Naive thymus-derived CD8-positive, alpha-beta T cell (primary cell): ENCODE measurements at regions not wholly inside any gene's neighbourhood (a gene's known extent, or its start where the extent isn't known, plus 50 kb on each side); places are given as distances from the start of the nearest gene placed in this dataset.

Experiments used
- ATAC-seq, 2 donors: fragments of 150-1000 bp; cut with Tn5 transposase in 1 of 2; sonication (Bioruptor Pico), chemical (Tn5 transposase) in 1 of 2; 1 replicate in 1 of 2; 2 replicates in 1 of 2; pipeline ENCODE4 v1.10.0; 2021; ENCODE audit warnings: mild to moderate bottlenecking in 2 of 2, moderate library complexity in 2 of 2
- POLR2A ChIA-PET: fragments of 350-600 bp; sonication (Branson Sonifier 250); formaldehyde crosslinking; loops from one replicate; lab custom pipeline; 2021; ENCODE audit warnings: antibody characterized with exemption; lab: Charles Lee
- DNase-seq, 10 donors: peaks; one replicate each; pipeline versions ENCODE4 v3.0.0 to v3.0.0-alpha.2; 2020 to 2022
- H3K27ac Mint-ChIP-seq, 10 donors: one replicate each; pipeline ENCODE4 v1.8.0; 2020 to 2022; ENCODE audit warnings: mild to moderate bottlenecking in 10 of 10, mixed read lengths in 10 of 10, moderate library complexity in 4 of 10, inconsistent platforms in 1 of 10
- H3K27me3 Mint-ChIP-seq, 5 donors: one replicate each; pipeline ENCODE4 v1.8.0; 2021 to 2022; ENCODE audit warnings: mixed read lengths in 5 of 5
- H3K36me3 Mint-ChIP-seq, 3 donors: one replicate each; pipeline ENCODE4 v1.8.0; 2020 to 2022; ENCODE audit warnings: mixed read lengths in 3 of 3, mild to moderate bottlenecking in 2 of 3, inconsistent platforms in 1 of 3
- H3K4me1 Mint-ChIP-seq, 4 donors: one replicate each; pipeline ENCODE4 v1.8.0; 2021 to 2022; ENCODE audit warnings: mixed read lengths in 4 of 4
- H3K4me3 Mint-ChIP-seq, 10 donors: one replicate each; pipeline ENCODE4 v1.8.0; 2020 to 2022; ENCODE audit warnings: mild to moderate bottlenecking in 10 of 10, mixed read lengths in 10 of 10, moderate library complexity in 6 of 10, inconsistent platforms in 1 of 10
- H3K9me3 Mint-ChIP-seq, 9 donors: one replicate each; pipeline ENCODE4 v1.8.0; 2020 to 2022; ENCODE audit warnings: mixed read lengths in 9 of 9, mild to moderate bottlenecking in 3 of 9, inconsistent platforms in 1 of 9, moderate library complexity in 1 of 9

DNA sequence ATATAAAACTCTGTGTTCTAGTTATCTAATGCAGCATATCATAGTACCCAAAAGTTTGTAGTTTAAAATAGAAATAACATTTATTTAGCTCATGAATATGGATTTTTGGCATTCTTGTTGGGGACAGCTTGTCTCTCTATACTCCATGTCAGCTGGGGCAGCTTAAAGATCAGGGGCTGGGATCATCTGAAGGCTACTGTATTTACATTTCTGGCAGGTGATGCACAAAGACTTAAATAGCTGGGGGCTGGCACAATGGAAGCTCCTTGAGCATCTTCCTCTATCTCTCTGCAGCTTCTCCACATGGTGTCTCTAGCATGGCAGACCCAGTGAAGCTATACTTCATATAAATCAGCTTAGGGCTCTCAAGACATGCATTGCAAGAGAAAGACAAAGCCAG is 55.6 kb upstream of the DAB1 start:
- no peak overlapping the region for H3K27ac Mint-ChIP-seq
- H3K4me1 Mint-ChIP-seq = no peaks in the 10 kb centered on the region
- ATAC-seq = no peak
- no peak for DNase-seq
- peaks cover 0 to 7% (median 2%) of the 10 kb centered on the region in 5 donors for H3K27me3 Mint-ChIP-seq
- no peaks in the 10 kb centered on the region for H3K36me3 Mint-ChIP-seq
- H3K4me3 Mint-ChIP-seq = no peak overlapping the region
- POLR2A ChIA-PET = no interaction called here
- peaks cover 0 to 10% (median 0%) of the 10 kb centered on the region in 9 donors for H3K9me3 Mint-ChIP-seq

DNA sequence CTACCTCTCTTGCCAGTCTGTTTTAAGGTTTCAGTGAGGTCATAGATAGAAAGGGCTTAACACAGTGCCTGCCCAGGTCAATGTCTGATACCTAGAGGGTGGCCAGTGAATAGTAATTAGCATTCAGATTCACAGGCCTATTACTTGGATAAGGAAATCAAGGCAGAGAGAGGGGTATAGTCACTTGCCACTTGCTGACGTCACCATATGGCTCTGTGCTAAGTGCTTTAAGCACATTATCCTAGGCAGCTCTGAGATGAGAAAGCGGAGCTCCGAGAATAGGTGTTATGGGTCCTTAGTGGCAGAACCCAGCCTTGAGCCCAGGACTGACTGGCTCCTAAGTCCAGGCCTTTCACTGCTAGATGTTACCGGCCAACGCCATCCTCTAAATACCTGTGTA is 51.5 kb upstream of the DAB1 start:
- Mint-ChIP-seq H3K4me3 (no peak overlapping the region), H3K27ac (no peak overlapping the region), H3K9me3 (peaks cover 0 to 4% (median 0%) of the 10 kb centered on the region in 9 donors), H3K4me1 (no peaks in the 10 kb centered on the region), H3K36me3 (no peaks in the 10 kb centered on the region), H3K27me3 (peaks cover 0 to 7% (median 0%) of the 10 kb centered on the region in 5 donors)
- POLR2A ChIA-PET = no interaction called here
- DNase-seq (no peak), ATAC-seq (no peak)

DNA sequence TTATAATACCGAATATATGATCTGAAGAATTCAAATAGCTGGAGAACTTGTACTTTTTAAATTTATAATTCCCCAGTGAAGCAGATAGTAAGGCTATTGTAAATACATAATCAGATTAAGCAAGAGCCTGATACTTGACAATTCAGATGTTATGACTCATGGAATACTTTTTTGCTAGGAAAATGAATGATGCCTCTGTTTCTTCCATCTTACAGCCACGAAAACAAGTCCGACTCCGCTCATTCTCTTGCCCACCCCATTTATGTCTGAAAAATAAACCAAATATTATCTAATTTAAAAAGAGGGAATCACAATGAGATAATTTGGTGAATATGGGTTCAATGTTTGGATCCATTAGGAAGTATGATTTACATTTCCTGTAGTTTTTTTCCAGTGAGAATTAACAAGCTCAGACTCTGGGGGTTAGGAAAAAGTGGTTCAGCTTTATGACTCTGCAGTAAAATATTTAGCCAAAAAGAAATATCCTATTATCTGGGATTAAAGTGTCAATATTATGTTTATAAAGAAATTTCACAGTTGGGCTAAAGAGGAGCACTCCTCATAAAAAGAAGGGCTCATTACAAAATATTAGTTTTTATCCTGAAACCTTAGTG is 50.4 kb upstream of the DAB1 start:
- Mint-ChIP-seq H3K36me3 (no peaks in the 10 kb centered on the region), H3K9me3 (peaks cover 0 to 4% (median 0%) of the 10 kb centered on the region in 9 donors), H3K4me1 (no peaks in the 10 kb centered on the region), H3K27ac (no peak overlapping the region), H3K27me3 (peaks cover 0 to 7% (median 0%) of the 10 kb centered on the region in 5 donors), H3K4me3 (no peak overlapping the region)
- POLR2A ChIA-PET = no interaction called here
- ATAC-seq (no peak), DNase-seq (no peak)
